GM12873 (cell line): ENCODE measurements at regions not wholly inside any gene's neighbourhood (a gene's known extent, or its start where the extent isn't known, plus 50 kb on each side); places are given as distances from the start of the nearest gene placed in this dataset.

Experiments used
- CTCF ChIP-seq: IDR thresholded peaks from 2 replicates; pipeline ENCODE4 v1.5.1; 2012; ENCODE audit warnings: low read depth, mild to moderate bottlenecking, moderate library complexity, low read length, control low read depth; ENCODE audit not compliant: insufficient read depth; ENCODE audit errors: missing control alignments

- no peak for TF ChIP-seq CTCF
These were observed 156.0 kb upstream of the TTC29 start for GRCh38 chr4:147101678-147102077.

- TF ChIP-seq CTCF: no peak
These were observed 156.9 kb upstream of the TTC29 start for GRCh38 chr4:147102596-147102995.

- no peak for TF ChIP-seq CTCF
These were observed 157.8 kb upstream of the TTC29 start for GRCh38 chr4:147103403-147103946.

- TF ChIP-seq CTCF: no peak
These were observed 159.1 kb upstream of the TTC29 start for GRCh38 chr4:147104768-147105167.

GRCh38 chr4:147108409-147108808, 162.7 kb upstream of the TTC29 start:
- no peak for TF ChIP-seq CTCF

GRCh38 chr4:147109800-147110199, 164.1 kb upstream of the TTC29 start:
- no peak for TF ChIP-seq CTCF

GRCh38 chr4:147110473-147111367, 165.1 kb upstream of the TTC29 start:
- TF ChIP-seq CTCF: no peak
